Activated CD8-positive, alpha-beta T cell treated with anti-CD3 and anti-CD28 coated beads for 36 hours (primary cell): ENCODE measurements at regions not wholly inside any gene's neighbourhood (a gene's known extent, or its start where the extent isn't known, plus 50 kb on each side); places are given as distances from the start of the nearest gene placed in this dataset.
"Not testable (repeated sequence)": the region's sequence is repeated elsewhere in the genome, so short reads cannot be mapped to it uniquely, and the experiment has no call there.

ENCODE experiments used
- ATAC-seq: fragments of 200-7000 bp; cut with Tn5 transposase; one replicate; pipeline ENCODE4 v1.10.0; 2021; ENCODE audit warnings: mild to moderate bottlenecking, moderate library complexity
- CTCF ChIA-PET: fragments of 350-600 bp; sonication (Branson Sonifier 250); formaldehyde crosslinking; loops from one replicate; lab custom pipeline; 2021; ENCODE audit warnings: antibody characterized with exemption; lab: Charles Lee
- POLR2A ChIA-PET: fragments of 350-600 bp; sonication (Branson Sonifier 250); formaldehyde crosslinking; loops from one replicate; lab custom pipeline; 2021; ENCODE audit warnings: antibody characterized with exemption; lab: Charles Lee
- DNase-seq: peaks from one replicate; pipeline ENCODE4 v3.0.0-alpha.2; 2020
- H3K27ac Mint-ChIP-seq: one replicate; pipeline ENCODE4 v1.8.0; 2021; ENCODE audit warnings: mild to moderate bottlenecking, mixed read lengths
- H3K27me3 Mint-ChIP-seq: one replicate; pipeline ENCODE4 v1.8.0; 2021; ENCODE audit warnings: mixed read lengths
- H3K36me3 Mint-ChIP-seq: one replicate; pipeline ENCODE4 v1.8.0; 2021; ENCODE audit warnings: low read depth, mixed read lengths
- H3K4me1 Mint-ChIP-seq: one replicate; pipeline ENCODE4 v1.8.0; 2021; ENCODE audit warnings: low read depth, mixed read lengths
- H3K4me3 Mint-ChIP-seq: one replicate; pipeline ENCODE4 v1.8.0; 2021; ENCODE audit warnings: mild to moderate bottlenecking, moderate library complexity, mixed read lengths
- H3K9me3 Mint-ChIP-seq: one replicate; pipeline ENCODE4 v1.8.0; 2021; ENCODE audit warnings: mixed read lengths
- intact Hi-C: fragments of 100-400 bp; cut with micrococcal nuclease; formaldehyde crosslinking; loops from one replicate; pipeline ENCODE4 v1.10.0; 2022
- TF ChIP-seq, protein P1 (sequence below): fragments of 200-600 bp; IDR thresholded peaks from one replicate; pipeline ENCODE4 v1.8.0; 2022; ENCODE audit warnings: antibody characterized with exemption, mild to moderate bottlenecking

DNA sequence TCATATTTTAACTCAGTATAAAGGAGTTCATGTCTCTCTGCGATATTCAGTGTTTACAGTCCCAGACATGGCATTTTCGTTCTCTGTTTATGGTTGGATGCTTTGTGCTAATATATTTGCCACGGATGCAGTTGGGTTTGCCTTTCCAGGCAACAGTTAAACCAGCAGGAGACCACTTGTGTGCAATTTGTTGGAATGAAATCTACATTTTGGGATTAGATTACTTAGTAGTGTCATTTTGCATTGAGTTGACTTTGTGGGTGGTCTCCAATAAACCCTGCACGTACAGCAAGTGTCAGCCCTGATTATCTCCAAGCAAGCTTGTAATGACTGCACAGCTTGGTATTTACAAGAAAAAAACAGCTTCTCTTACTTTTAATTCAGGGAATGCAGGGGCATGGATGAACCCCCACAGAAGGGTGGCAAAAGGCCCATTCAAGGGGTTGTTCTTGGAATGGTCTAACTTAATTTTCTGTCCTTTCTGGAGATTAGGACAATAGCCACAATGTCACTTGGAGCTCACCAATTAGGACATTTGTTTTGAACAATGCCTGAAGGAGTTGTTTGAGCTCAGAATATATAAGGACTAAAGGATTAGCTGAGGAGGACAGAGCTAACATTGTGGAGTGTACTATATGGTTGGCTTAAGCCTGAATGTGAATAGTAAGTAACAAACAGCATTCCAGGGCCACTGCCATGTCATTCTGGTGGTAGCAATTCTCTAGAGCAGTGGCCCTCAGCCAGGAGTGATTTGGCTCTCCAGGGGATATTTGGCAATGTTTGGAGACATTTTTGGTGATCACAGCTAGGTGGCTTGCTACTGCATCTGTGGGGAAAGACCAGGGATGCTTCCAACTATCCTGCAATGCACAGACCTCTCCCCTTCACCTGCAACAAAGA lies 121.5 kb downstream of the SLC4A3 start:
- no peak for ATAC-seq
- no peak overlapping the region for H3K4me3 Mint-ChIP-seq
- no peaks in the 10 kb centered on the region for H3K36me3 Mint-ChIP-seq
- intact Hi-C loops = no loop called here
- no peak for DNase-seq
- TF ChIP-seq, protein P1, sequence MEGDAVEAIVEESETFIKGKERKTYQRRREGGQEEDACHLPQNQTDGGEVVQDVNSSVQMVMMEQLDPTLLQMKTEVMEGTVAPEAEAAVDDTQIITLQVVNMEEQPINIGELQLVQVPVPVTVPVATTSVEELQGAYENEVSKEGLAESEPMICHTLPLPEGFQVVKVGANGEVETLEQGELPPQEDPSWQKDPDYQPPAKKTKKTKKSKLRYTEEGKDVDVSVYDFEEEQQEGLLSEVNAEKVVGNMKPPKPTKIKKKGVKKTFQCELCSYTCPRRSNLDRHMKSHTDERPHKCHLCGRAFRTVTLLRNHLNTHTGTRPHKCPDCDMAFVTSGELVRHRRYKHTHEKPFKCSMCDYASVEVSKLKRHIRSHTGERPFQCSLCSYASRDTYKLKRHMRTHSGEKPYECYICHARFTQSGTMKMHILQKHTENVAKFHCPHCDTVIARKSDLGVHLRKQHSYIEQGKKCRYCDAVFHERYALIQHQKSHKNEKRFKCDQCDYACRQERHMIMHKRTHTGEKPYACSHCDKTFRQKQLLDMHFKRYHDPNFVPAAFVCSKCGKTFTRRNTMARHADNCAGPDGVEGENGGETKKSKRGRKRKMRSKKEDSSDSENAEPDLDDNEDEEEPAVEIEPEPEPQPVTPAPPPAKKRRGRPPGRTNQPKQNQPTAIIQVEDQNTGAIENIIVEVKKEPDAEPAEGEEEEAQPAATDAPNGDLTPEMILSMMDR = no peak
- H3K9me3 Mint-ChIP-seq = peaks cover 3% of the 10 kb centered on the region
- CTCF ChIA-PET = no interaction called here
- H3K27me3 Mint-ChIP-seq = no peaks in the 10 kb centered on the region
- no peaks in the 10 kb centered on the region for H3K4me1 Mint-ChIP-seq
- POLR2A ChIA-PET = interaction anchor here (0.6 kb wide), 1 partner anchor 37 kb away, joined by 3 read pairs; no protein-coding TSS in a partner anchor
- no peak overlapping the region for H3K27ac Mint-ChIP-seq

DNA sequence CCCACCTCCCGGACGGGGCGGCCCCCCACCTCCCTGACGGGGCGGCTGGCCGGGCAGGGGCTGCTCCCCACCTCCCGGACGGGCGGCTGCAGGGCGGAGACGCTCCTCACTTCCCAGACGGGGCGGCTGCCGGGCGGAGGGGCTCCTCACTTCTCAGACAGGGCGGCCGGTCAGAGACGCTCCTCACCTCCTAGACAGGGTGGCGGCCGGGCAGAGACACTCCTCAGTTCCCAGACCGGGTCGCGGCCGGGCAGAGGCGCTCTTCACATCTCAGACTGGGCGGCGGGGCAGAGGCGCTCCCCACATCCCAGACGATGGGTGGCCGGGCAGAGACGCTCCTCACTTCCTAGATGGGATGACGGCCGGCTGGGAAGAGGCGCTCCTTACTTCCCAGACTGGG lies 123.7 kb downstream of the SLC4A3 start:
- POLR2A ChIA-PET, CTCF ChIA-PET, H3K4me1 Mint-ChIP-seq: not testable (repeated sequence)

DNA sequence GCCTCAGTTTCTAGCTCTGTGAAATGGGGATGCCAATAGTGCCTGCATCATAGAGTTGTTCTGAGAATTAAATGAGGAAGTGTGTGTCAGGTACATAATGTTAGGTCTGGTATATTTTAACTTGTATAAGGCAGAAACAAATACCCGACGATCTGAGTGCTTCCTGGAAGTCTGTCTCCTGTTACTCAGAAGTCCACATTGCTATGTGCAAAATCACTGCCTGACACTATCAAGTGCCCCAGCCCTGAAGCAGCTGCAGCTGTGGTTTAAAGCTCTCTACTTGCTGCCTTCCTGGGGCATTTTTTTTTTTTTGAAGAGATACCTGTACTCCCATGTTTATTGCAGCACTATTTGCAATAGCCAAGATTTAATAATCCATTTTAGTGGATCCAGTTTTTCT lies 125.3 kb downstream of the SLC4A3 start:
- no peak overlapping the region for H3K4me3 Mint-ChIP-seq
- peaks cover 3% of the 10 kb centered on the region for H3K27me3 Mint-ChIP-seq
- DNase-seq (no peak), ATAC-seq (no peak)
- ChIA-PET CTCF (no interaction called here), POLR2A (no interaction called here)
- H3K27ac Mint-ChIP-seq = no peak overlapping the region
- no peaks in the 10 kb centered on the region for H3K36me3 Mint-ChIP-seq
- H3K4me1 Mint-ChIP-seq = no peaks in the 10 kb centered on the region
- intact Hi-C loops = no loop called here
- peaks cover 8% of the 10 kb centered on the region for H3K9me3 Mint-ChIP-seq
- TF ChIP-seq, protein P1 = no peak

More for the DNA sequence above, 123.7 kb downstream of the SLC4A3 start:
- intact Hi-C loops, H3K9me3 Mint-ChIP-seq, ATAC-seq, H3K4me3 Mint-ChIP-seq, DNase-seq, H3K27ac Mint-ChIP-seq, H3K27me3 Mint-ChIP-seq, H3K36me3 Mint-ChIP-seq: not testable (repeated sequence)

DNA sequence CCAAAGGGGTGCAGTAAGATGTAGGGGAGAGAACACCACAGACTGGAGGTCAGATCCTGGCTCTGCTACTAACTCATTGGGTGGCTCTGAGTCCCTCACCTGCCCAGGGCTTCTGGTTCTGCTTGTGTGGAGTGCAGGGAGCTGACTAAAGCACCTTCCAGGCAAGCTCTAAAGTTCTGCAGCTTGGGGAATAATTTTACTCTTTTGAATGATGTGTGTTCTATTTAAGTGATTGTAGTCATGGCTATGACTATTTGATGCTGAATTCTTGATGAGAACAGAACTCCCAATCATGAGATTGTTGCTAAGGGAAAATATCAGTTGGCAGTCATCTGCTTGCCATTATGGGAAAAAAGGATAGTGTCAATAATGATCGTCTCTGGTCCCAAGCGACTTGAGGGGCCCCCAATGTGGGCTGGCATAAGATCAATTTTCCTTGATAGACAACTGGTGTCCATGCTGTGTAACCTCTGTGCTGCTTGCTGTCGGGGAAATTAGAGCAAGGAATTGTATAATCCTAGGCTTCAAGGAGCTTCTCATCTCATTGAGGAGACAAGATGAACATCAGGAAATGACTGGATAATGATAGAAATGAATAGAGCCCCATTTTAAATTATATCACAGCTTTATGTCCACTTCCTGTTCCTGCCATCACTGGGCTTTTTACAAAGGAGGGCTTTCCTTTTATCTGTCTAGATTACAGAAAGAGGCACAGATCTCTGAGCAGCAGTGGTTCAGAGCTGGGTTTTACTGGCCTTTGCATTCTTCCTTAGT lies 131.7 kb downstream of the SLC4A3 start:
- Mint-ChIP-seq H3K36me3 (no peaks in the 10 kb centered on the region), H3K4me3 (no peak overlapping the region), H3K4me1 (no peaks in the 10 kb centered on the region), H3K9me3 (peaks cover 4% of the 10 kb centered on the region), H3K27me3 (peaks cover 5% of the 10 kb centered on the region), H3K27ac (no peak overlapping the region)
- DNase-seq (no peak), ATAC-seq (no peak)
- CTCF ChIA-PET = no interaction called here
- TF ChIP-seq, protein P1 = no peak
- intact Hi-C loops = no loop called here
- POLR2A ChIA-PET = interaction anchor here (0.5 kb wide), 1 partner anchor 133 kb away, joined by 3 read pairs; no protein-coding TSS in a partner anchor

DNA sequence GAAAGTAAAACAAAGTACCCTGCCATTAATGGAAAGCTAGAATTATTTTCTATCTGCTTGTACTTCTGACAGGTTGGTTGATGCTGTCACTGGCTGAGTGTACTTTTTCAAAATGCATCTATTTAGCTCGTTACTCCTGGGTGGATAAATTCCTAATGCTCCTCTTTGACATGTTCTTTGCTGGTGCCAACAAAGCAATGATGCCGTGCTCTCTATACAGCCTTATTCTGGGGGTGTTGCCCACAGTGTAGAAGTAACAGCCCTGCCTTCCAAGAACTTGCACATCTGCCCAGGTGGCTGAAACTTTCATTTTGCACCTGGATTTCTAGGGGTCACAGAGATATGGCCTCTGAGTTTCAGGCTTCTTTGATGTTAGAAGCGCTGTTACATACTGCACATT lies 132.4 kb downstream of the SLC4A3 start:
- Mint-ChIP-seq H3K4me1 (no peaks in the 10 kb centered on the region), H3K27ac (no peak overlapping the region), H3K36me3 (no peaks in the 10 kb centered on the region), H3K9me3 (peaks cover 3% of the 10 kb centered on the region), H3K27me3 (peaks cover 6% of the 10 kb centered on the region), H3K4me3 (no peak overlapping the region)
- ChIA-PET POLR2A (no interaction called here), CTCF (no interaction called here)
- ATAC-seq = no peak
- DNase-seq = no peak
- TF ChIP-seq, protein P1 = no peak
- intact Hi-C loops = no loop called here
